ENCODE measurements at regions not wholly inside any gene's neighbourhood (a gene's known extent, or its start where the extent isn't known, plus 50 kb on each side); places are given as distances from the start of the nearest gene placed in this dataset.
"Not testable (repeated sequence)": the region's sequence is repeated elsewhere in the genome, so short reads cannot be mapped to it uniquely, and the experiment has no call there.

- H3K18ac ChIP-seq (ENCODE audit: low read length), result not testable (repeated sequence)
These were observed 77.9 kb upstream of the MSTN start for GRCh38 chr2:190140474-190140873.

GRCh38 chr2:190139371-190139770, 76.8 kb upstream of the MSTN start:
- H3K27ac ChIP-seq (ENCODE audit: low read depth, low read length), result no peak overlapping the region
- H3K9me3 ChIP-seq (ENCODE audit: insufficient read depth, low read depth, low read length), result peaks cover 5% of the 10 kb centered on the region
- H3K4ac ChIP-seq (ENCODE audit: low read depth, low read length), result no peak overlapping the region

More at GRCh38 chr2:190140474-190140873, 77.9 kb upstream of the MSTN start:
- not testable (repeated sequence) for H3K4me3 ChIP-seq (ENCODE audit: low read depth, low read length); H3K27ac ChIP-seq (ENCODE audit: low read depth, low read length); H4K8ac ChIP-seq (ENCODE audit: low read depth, low read length); H3K4ac ChIP-seq (ENCODE audit: low read depth, low read length); H2BK12ac ChIP-seq (ENCODE audit: low read length); H3K4me1 ChIP-seq (ENCODE audit: control insufficient read depth in 1 of 2, insufficient read depth in 2 of 2, low read length in 2 of 2); H4K91ac ChIP-seq (ENCODE audit: low read depth, low read length); H3K23ac ChIP-seq (ENCODE audit: low read length); H3K36me3 ChIP-seq (ENCODE audit: control insufficient read depth in 1 of 2, insufficient read depth in 2 of 2, low read length in 2 of 2); H3K9me3 ChIP-seq (ENCODE audit: insufficient read depth, low read depth, low read length); H2AFZ ChIP-seq (ENCODE audit: insufficient read depth, low read length, poor library complexity); DNase-seq; H3K9ac ChIP-seq (ENCODE audit: low read length); H3K27me3 ChIP-seq (ENCODE audit: insufficient read depth, low read length); H3K14ac ChIP-seq (ENCODE audit: low read length); H3K79me1 ChIP-seq (ENCODE audit: low read length); H3K79me2 ChIP-seq (ENCODE audit: control insufficient read depth, insufficient read depth, low read length, poor library complexity); H3K4me2 ChIP-seq (ENCODE audit: low read length); H4K12ac ChIP-seq (ENCODE audit: low read depth, low read length); H2BK120ac ChIP-seq (ENCODE audit: insufficient read depth, low read length, poor library complexity); H2BK5ac ChIP-seq (ENCODE audit: low read depth, low read length, poor library complexity); H2AK5ac ChIP-seq (ENCODE audit: low read length)
- WGBS (ENCODE audit: extremely low coverage, insufficient coverage, insufficient read length), result no CpG with 5 or more reads among the region's 2 CpGs

GRCh38 chr2:190138032-190138431, 75.5 kb upstream of the MSTN start:
- H2AFZ ChIP-seq (ENCODE audit: insufficient read depth, low read length, poor library complexity), result no peak overlapping the region
- WGBS (ENCODE audit: extremely low coverage, insufficient coverage, insufficient read length), result no CpG with 5 or more reads among the region's 1 CpG
- H4K12ac ChIP-seq (ENCODE audit: low read depth, low read length), result no peak overlapping the region
- H3K14ac ChIP-seq (ENCODE audit: low read length), result no peak overlapping the region
- H2BK5ac ChIP-seq (ENCODE audit: low read depth, low read length, poor library complexity), result no peak overlapping the region
- no peak overlapping the region for H3K4me2 ChIP-seq (ENCODE audit: low read length)
- H4K8ac ChIP-seq (ENCODE audit: low read depth, low read length), result no peak overlapping the region
- no peak overlapping the region for H3K4ac ChIP-seq (ENCODE audit: low read depth, low read length)
- no peak for DNase-seq
- H3K18ac ChIP-seq (ENCODE audit: low read length), result no peak overlapping the region
- H3K36me3 ChIP-seq (ENCODE audit: control insufficient read depth in 1 of 2, insufficient read depth in 2 of 2, low read length in 2 of 2), result no peaks in the 10 kb centered on the region
- no peak overlapping the region for H3K4me3 ChIP-seq (ENCODE audit: low read depth, low read length)
- H2AK5ac ChIP-seq (ENCODE audit: low read length), result no peak overlapping the region
- no peaks in the 10 kb centered on the region for H3K27me3 ChIP-seq (ENCODE audit: insufficient read depth, low read length)
- H3K79me1 ChIP-seq (ENCODE audit: low read length), result no peaks in the 10 kb centered on the region
- no peaks in the 10 kb centered on the region for H3K4me1 ChIP-seq (ENCODE audit: control insufficient read depth in 1 of 2, insufficient read depth in 2 of 2, low read length in 2 of 2)
- no peak overlapping the region for H3K23ac ChIP-seq (ENCODE audit: low read length)
- no peak overlapping the region for H4K91ac ChIP-seq (ENCODE audit: low read depth, low read length)
- no peaks in the 10 kb centered on the region for H3K79me2 ChIP-seq (ENCODE audit: control insufficient read depth, insufficient read depth, low read length, poor library complexity)
- peaks cover 5% of the 10 kb centered on the region for H3K9me3 ChIP-seq (ENCODE audit: insufficient read depth, low read depth, low read length)
- H2BK120ac ChIP-seq (ENCODE audit: insufficient read depth, low read length, poor library complexity), result no peak overlapping the region
- no peak overlapping the region for H2BK12ac ChIP-seq (ENCODE audit: low read length)
- H3K9ac ChIP-seq (ENCODE audit: low read length), result no peak overlapping the region
- H3K27ac ChIP-seq (ENCODE audit: low read depth, low read length), result no peak overlapping the region

More at GRCh38 chr2:190139371-190139770, 76.8 kb upstream of the MSTN start:
- no peak overlapping the region for H3K4me3 ChIP-seq (ENCODE audit: low read depth, low read length)
- no peak overlapping the region for H4K12ac ChIP-seq (ENCODE audit: low read depth, low read length)
- no peak overlapping the region for H3K9ac ChIP-seq (ENCODE audit: low read length)
- no peak overlapping the region for H2BK120ac ChIP-seq (ENCODE audit: insufficient read depth, low read length, poor library complexity)
- no peak overlapping the region for H2BK5ac ChIP-seq (ENCODE audit: low read depth, low read length, poor library complexity)
- no CpG with 5 or more reads among the region's 1 CpG for WGBS (ENCODE audit: extremely low coverage, insufficient coverage, insufficient read length)
- no peak for DNase-seq
- H2BK12ac ChIP-seq (ENCODE audit: low read length), result no peak overlapping the region
- H4K8ac ChIP-seq (ENCODE audit: low read depth, low read length), result no peak overlapping the region
- H3K27me3 ChIP-seq (ENCODE audit: insufficient read depth, low read length), result no peaks in the 10 kb centered on the region
- H3K4me2 ChIP-seq (ENCODE audit: low read length), result no peak overlapping the region
- no peak overlapping the region for H3K23ac ChIP-seq (ENCODE audit: low read length)
- no peak overlapping the region for H3K18ac ChIP-seq (ENCODE audit: low read length)
- H3K36me3 ChIP-seq (ENCODE audit: control insufficient read depth in 1 of 2, insufficient read depth in 2 of 2, low read length in 2 of 2), result no peaks in the 10 kb centered on the region
- H3K79me2 ChIP-seq (ENCODE audit: control insufficient read depth, insufficient read depth, low read length, poor library complexity), result no peaks in the 10 kb centered on the region
- no peak overlapping the region for H3K14ac ChIP-seq (ENCODE audit: low read length)
- H2AFZ ChIP-seq (ENCODE audit: insufficient read depth, low read length, poor library complexity), result no peak overlapping the region
- no peaks in the 10 kb centered on the region for H3K79me1 ChIP-seq (ENCODE audit: low read length)
- no peaks in the 10 kb centered on the region for H3K4me1 ChIP-seq (ENCODE audit: control insufficient read depth in 1 of 2, insufficient read depth in 2 of 2, low read length in 2 of 2)
- H2AK5ac ChIP-seq (ENCODE audit: low read length), result no peak overlapping the region
- H4K91ac ChIP-seq (ENCODE audit: low read depth, low read length), result no peak overlapping the region

GRCh38 chr2:190137561-190137960, 75.0 kb upstream of the MSTN start:
- DNase-seq, result no peak
- Histone ChIP-seq H2BK120ac (ENCODE audit: insufficient read depth, low read length, poor library complexity) (no peak overlapping the region), H3K27ac (ENCODE audit: low read depth, low read length) (no peak overlapping the region), H3K4me1 (ENCODE audit: control insufficient read depth in 1 of 2, insufficient read depth in 2 of 2, low read length in 2 of 2) (no peaks in the 10 kb centered on the region), H3K23ac (ENCODE audit: low read length) (no peak overlapping the region), H3K14ac (ENCODE audit: low read length) (no peak overlapping the region), H3K4ac (ENCODE audit: low read depth, low read length) (no peak overlapping the region), H2BK12ac (ENCODE audit: low read length) (no peak overlapping the region), H2BK5ac (ENCODE audit: low read depth, low read length, poor library complexity) (no peak overlapping the region), H3K36me3 (ENCODE audit: control insufficient read depth in 1 of 2, insufficient read depth in 2 of 2, low read length in 2 of 2) (no peaks in the 10 kb centered on the region), H3K4me2 (ENCODE audit: low read length) (no peak overlapping the region), H4K8ac (ENCODE audit: low read depth, low read length) (no peak overlapping the region), H2AK5ac (ENCODE audit: low read length) (no peak overlapping the region), H3K79me1 (ENCODE audit: low read length) (no peaks in the 10 kb centered on the region), H3K9me3 (ENCODE audit: insufficient read depth, low read depth, low read length) (peaks cover 5% of the 10 kb centered on the region), H3K27me3 (ENCODE audit: insufficient read depth, low read length) (no peaks in the 10 kb centered on the region), H3K18ac (ENCODE audit: low read length) (no peak overlapping the region), H2AFZ (ENCODE audit: insufficient read depth, low read length, poor library complexity) (no peak overlapping the region), H3K9ac (ENCODE audit: low read length) (no peak overlapping the region), H3K4me3 (ENCODE audit: low read depth, low read length) (no peak overlapping the region), H4K12ac (ENCODE audit: low read depth, low read length) (no peak overlapping the region), H3K79me2 (ENCODE audit: control insufficient read depth, insufficient read depth, low read length, poor library complexity) (no peaks in the 10 kb centered on the region), H4K91ac (ENCODE audit: low read depth, low read length) (no peak overlapping the region)
- no CpG with 5 or more reads among the region's 2 CpGs for WGBS (ENCODE audit: extremely low coverage, insufficient coverage, insufficient read length)

All from trophoblast cell (in vitro differentiated cells and primary cell).